ENCODE measurements at regions not wholly inside any gene's neighbourhood (a gene's known extent, or its start where the extent isn't known, plus 50 kb on each side); places are given as distances from the start of the nearest gene placed in this dataset.

GRCh38 chr1:48123647-48124046, 98.9 kb upstream of the SLC5A9 start:
- Histone ChIP-seq H3K27me3 (no peaks in the 10 kb centered on the region), H3K4me3 (no peak overlapping the region), H3K4me1 (no peaks in the 10 kb centered on the region), H3K27ac (no peak overlapping the region), H3K36me3 (no peaks in the 10 kb centered on the region), H3K9me3 (no peaks in the 10 kb centered on the region)
- ATAC-seq (no peak), DNase-seq (no peak)
- 88% methylated on average over 1 of the region's 1 CpG for WGBS (ENCODE audit: insufficient coverage, low coverage, low lambda C conversion rate, missing lambda C conversion rate)
- TF ChIP-seq CTCF (IDR thresholded peaks at IDR 0.05) (no peak), POLR2A (IDR thresholded peaks at IDR 0.05) (no peak)
- intact Hi-C loops (cut with DNase I), result no loop called here

DNA sequence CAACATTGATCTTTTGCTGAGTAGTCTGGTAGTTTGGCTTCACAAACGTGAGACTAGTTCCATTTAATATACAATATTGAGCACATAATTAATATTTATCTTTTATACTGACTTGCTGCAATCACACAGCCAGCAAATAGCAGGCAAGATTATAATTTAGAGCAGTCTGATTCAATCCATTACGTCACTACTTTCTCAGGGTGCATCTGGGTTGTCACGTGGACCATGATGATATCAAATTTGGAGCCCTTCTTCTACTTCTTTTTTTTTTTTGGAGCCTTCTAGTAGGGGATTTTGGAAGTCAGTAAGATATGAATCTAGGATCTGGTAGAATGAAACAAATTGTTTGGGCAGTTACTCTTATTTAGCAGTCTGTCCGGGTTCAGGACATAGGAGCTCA, 100.6 kb upstream of the SLC5A9 start:
- intact Hi-C loops (cut with DNase I), result no loop called here
- Histone ChIP-seq H3K4me1 (no peaks in the 10 kb centered on the region), H3K27ac (no peak overlapping the region), H3K36me3 (no peaks in the 10 kb centered on the region), H3K9me3 (no peaks in the 10 kb centered on the region), H3K4me3 (no peak overlapping the region), H3K27me3 (no peaks in the 10 kb centered on the region)
- ATAC-seq (no peak), DNase-seq (no peak)
- TF ChIP-seq POLR2A (IDR thresholded peaks at IDR 0.05), result no peak
- no peak for TF ChIP-seq CTCF (IDR thresholded peaks at IDR 0.05)
- 44% methylated on average over 4 of the region's 4 CpGs for WGBS (ENCODE audit: insufficient coverage, low coverage, low lambda C conversion rate, missing lambda C conversion rate)

GRCh38 chr1:48120621-48121020, 101.9 kb upstream of the SLC5A9 start:
- no peak for TF ChIP-seq POLR2A (IDR thresholded peaks at IDR 0.05)
- TF ChIP-seq CTCF (IDR thresholded peaks at IDR 0.05), result no peak
- Histone ChIP-seq H3K27me3 (no peaks in the 10 kb centered on the region), H3K27ac (no peak overlapping the region), H3K9me3 (no peaks in the 10 kb centered on the region), H3K4me1 (no peaks in the 10 kb centered on the region), H3K36me3 (no peaks in the 10 kb centered on the region), H3K4me3 (no peak overlapping the region)
- DNase-seq (no peak), ATAC-seq (no peak)
- intact Hi-C loops (cut with DNase I), result no loop called here

DNA sequence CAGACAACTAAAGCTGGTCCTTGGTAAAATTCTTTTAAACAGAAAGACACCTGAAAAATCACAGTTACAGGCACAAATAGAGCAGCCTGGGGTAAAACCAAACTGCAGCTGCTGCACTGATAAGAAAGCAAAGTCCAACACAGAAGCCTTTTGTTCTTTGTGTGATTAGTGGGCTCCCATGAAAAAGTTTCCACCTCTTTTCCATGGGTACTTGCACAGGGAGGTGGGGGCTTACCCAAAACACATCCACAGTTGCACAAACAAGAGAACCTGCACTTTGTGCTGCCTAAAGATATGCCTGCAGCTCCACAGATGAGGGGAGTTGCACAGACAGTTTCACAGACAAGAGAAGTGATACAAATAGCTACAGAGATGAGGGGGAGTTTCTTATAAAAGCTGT, 106.7 kb upstream of the SLC5A9 start:
- Histone ChIP-seq H3K4me1 (no peaks in the 10 kb centered on the region), H3K4me3 (no peak overlapping the region), H3K9me3 (no peaks in the 10 kb centered on the region), H3K36me3 (no peaks in the 10 kb centered on the region), H3K27me3 (no peaks in the 10 kb centered on the region), H3K27ac (no peak overlapping the region)
- intact Hi-C loops (cut with DNase I), result no loop called here
- DNase-seq (no peak), ATAC-seq (no peak)
- no peak for TF ChIP-seq CTCF (IDR thresholded peaks at IDR 0.05)
- no peak for TF ChIP-seq POLR2A (IDR thresholded peaks at IDR 0.05)

DNA sequence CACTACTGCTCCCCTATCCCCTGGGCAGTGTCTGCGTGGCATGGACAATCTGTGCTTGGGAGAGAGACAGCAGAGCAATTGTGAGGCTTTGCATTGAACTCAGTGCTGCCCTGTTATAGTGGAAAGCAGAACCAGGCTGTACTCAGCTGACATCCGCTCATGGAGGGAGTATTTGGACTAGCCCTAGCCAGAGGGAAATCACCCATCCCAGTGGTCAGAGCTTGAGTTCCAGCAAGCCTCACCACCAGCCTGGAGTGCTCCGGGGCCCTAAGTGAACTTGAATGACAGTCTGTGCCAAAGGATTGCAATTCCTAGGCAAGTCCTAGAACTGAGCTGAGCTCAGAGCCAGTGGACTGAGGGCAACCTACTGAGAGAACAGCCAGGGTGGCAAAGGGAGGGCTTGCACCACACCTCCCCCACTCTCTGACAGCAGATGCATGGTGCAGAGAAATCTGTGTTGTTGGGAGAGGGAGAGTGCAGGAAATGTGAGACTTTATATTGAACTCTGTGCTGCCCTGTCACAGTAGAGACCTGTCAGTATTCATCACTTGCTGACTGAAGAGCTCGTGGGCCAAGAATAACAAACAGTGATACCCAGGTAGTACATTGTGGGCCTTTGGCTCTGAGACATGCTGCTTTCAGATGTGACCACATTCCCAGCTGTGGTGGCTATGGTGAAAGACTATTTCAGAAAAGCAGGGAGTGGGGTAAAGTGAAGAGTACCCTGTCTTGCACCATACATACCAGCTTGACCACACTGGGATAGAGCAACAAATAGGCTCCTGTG, 107.7 kb upstream of the SLC5A9 start:
- Histone ChIP-seq H3K27ac (no peak overlapping the region), H3K4me3 (no peak overlapping the region), H3K36me3 (no peaks in the 10 kb centered on the region), H3K4me1 (no peaks in the 10 kb centered on the region), H3K27me3 (no peaks in the 10 kb centered on the region), H3K9me3 (no peaks in the 10 kb centered on the region)
- 83% methylated on average over 2 of the region's 4 CpGs for WGBS (ENCODE audit: insufficient coverage, low coverage, low lambda C conversion rate, missing lambda C conversion rate)
- TF ChIP-seq POLR2A (IDR thresholded peaks at IDR 0.05) (no peak), CTCF (IDR thresholded peaks at IDR 0.05) (no peak)
- intact Hi-C loops (cut with DNase I), result loop anchor here (5.0 kb wide), 1 partner anchor 88 kb away; no protein-coding TSS in a partner anchor
- DNase-seq (no peak), ATAC-seq (no peak)

Data from right lobe of liver (tissue), 6 donors.